NCI-H345 treated with DMSO at 0.1 percent for 48 hours (cell line): ENCODE measurements at regions not wholly inside any gene's neighbourhood (a gene's known extent, or its start where the extent isn't known, plus 50 kb on each side); places are given as distances from the start of the nearest gene placed in this dataset.
"Not testable (repeated sequence)": the region's sequence is repeated elsewhere in the genome, so short reads cannot be mapped to it uniquely, and the experiment has no call there.

ENCODE experiments used
- DNase-seq: peaks from one replicate; lab custom pipeline; 2025; ENCODE audit not compliant: unreplicated experiment; lab: John Stamatoyannopoulos, UW

GRCh38 chr2:63738019-63738418, 103.7 kb upstream of the UGP2 start:
- no peak for DNase-seq

DNA sequence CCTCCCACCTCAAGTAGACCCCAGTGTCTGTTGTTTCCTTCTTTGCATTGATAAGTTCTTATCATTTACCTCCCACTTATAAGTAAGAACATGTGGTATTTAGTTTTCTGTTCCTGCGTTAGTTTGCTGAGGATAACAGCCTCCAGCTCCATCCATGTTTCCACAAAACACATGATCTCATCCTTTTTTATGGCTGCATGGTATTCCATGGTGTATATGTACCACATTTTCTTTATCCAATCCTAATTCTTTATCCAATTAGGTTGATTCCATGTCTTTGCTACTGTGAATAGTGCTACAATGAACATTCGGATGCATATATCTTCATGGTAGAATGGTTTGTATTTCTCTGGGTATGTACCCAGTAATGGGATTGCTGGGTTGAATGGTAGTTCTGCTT, 102.5 kb upstream of the UGP2 start:
- DNase-seq: not testable (repeated sequence)

DNA sequence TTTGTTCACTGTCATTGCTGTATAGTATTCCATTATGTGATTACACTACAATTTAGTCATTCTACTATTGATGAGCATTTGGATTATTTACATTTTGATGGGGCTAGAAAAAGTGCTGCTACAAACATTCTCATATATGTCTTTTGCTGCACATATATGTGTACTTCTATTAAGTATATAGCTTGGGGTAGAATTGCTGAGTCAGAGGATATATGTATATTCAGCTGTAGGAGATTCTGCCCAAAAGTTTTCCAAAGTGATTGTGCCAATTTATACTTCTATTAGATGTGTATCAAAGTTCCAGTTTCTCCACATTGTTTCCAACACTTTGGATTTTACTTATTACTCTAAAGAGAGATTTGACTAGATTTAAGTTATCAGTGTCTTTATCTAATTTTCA, 101.7 kb upstream of the UGP2 start:
- no peak for DNase-seq

- DNase-seq: no peak
Measured at GRCh38 chr2:63740943-63741342, 100.8 kb upstream of the UGP2 start.

DNA sequence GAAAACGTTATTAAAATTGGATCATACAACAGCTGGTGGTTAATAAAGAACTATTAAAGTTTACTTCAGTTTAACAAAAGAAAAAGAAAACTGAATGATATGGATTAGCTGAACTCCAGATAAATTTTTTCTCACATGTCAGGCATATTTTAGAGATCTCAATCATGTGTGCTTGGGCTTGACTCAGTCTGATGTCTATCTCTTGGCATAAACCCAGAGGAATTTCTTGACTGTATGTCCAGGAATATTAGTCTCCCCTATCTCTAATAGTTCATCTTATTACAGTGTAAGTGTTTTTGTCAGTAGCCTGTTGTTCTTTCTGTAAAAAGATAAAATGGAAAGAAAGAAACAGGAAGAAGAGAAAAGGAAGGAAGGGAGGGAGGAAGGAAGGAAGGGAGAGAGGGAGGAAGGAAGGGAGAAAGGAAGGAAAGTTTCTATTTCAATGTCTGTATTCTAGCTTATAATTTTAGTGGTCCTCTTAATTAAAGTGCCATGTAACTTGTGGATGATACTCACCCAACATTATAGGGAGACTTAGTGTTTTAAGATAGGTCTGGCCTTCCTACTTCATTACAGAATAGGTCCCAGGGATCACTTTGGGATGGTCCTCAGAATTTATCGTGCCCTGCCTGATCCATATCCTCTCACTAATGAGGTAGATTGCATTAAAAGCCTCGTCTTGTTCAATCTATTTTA, 99.7 kb upstream of the UGP2 start:
- no peak for DNase-seq

DNA sequence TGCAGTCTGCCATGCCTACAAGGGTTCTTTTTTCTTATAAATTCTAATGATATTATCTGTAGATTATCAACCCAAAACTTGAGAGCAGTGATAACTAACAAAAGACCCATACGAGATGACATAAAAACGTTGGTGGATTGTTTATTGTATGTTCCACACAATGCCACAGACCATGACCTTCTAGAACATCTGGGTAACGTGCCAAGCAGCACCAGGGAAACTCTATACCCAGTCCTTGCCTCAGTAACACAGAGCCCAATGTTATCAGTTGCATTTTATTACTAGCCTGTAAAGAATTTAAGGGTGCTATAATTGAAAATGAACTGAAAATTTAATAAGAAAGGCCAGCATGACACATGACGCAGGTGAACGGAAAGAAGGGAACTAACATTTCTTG, 99.1 kb upstream of the UGP2 start:
- DNase-seq: no peak

GRCh38 chr2:63743170-63743981, 98.3 kb upstream of the UGP2 start:
- no peak for DNase-seq

DNA sequence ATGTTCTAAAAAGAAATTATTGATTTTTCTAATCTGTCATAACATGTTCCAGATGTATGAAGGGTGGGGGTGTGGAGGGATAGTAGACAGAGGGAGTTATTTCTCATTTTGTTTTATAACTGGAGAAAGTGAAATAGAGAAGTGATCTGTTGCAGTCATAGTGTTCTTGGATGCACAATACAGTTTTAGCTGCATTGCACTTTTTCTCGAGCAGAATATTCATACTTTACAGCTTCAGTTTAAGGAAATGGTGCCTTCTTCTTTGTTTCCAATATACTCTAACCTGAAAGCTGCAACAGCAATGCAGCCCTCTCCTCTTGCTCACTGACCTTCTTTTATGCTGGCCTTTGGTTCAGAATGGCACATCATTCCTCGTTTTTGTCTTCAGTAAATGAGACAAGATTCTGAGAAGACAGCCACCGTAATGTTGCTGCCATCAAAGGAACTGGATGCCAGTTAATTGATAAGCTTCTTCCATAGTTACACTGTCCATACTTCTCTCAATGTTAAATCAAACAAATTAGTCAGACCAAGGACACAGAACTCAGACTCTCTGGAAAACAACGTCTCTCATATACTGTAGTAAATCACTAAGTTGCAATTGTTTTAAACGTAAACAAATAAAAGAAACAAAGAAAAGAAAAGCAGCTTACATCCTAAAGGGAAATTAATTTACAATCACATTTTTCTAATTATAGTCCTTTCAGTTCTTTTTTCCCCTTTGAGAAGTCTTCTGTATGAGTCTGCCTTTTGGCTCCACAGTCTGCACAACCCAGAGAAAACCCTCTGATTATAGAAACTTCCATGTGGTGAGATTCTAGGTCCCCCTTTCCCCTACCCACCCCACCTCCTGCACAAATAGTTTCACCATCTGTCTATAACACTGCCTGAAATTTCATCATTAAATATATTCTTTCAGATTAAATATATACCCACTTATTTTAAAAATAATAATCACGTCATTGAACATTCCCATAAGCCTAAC, 97.4 kb upstream of the UGP2 start:
- DNase-seq: no peak

- DNase-seq: not testable (repeated sequence)
Measured at GRCh38 chr2:63746548-63746947, 95.1 kb upstream of the UGP2 start.

DNA sequence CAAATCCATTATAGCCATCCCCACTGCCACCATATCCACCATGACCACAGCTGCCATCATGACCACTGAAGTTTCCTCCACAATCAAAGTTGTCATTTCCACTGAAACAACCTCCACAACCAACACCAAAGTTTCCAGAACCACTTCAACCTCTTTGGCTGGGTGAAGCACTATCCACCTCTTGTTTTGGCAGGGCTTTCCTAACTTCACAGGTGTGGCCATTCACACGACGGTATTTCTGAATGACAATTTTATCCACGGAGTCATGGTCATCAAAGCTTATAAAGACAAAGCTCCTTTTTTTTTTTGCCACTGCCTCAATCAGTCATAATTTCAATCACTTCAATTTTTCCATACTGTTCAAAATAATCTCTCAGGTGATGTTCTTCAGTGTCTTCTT, 89.8 kb upstream of the UGP2 start:
- no peak for DNase-seq

DNA sequence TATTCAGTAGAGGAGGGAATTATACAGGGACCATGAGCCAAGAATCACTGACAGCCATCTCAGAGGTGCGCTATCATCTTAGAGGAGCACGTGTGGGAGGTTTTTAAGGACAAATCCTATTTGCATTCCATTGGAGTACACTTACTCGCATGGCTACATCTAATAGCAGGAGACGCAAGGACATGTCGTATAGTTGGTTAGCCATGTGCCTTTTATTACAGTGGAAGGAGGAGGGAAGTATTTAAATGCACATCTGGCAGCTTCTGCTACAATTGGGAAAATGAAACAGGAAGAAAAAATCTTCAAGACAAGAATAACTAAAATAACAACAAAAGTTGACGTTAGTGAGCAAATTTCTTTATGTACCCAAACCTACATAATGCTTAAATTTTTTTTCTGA, 86.5 kb upstream of the UGP2 start:
- DNase-seq: no peak

DNA sequence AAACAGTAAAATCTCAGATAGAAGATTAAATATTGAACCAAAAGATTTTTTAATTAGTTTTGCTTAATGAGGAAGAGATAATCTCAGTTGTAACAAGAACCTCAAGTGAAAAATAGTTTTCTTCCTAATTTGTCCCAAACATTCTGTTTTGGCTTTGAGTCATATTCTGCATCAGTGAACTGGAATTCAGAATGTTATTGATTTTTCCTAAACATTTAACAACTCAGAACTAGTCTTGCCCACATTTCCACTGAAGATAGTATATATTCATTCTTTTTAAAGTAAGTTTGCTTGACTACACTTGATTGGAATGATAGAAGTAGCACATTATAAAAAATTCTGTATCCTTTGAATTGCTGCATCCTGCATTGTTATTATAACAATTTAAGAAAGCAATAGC, 85.7 kb upstream of the UGP2 start:
- DNase-seq: no peak

DNA sequence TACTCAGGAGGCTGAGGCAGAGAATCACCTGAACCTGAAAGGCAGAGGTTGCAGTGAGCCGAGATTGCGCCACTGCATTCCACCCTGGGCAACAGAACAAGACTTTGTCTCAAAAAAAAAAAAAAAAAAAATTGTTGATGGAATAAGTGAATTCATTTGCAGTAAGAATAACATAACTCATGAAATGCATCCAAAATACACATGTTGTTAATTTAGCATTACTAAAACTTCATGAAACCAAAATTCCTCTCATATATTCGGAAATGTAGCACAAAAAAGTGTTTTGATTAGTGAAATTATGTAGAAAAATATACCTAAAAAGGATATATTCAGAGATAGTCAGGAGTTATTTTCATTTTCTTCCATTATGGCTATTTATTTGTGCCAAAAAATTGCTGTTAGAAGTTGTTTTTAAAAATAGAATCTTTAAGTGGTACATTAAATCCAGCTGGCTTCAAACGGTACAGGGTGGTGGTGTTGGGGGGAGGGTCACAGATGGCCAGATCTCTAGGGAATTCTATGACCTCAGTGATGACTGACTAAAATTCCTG, 78.2 kb upstream of the UGP2 start:
- no peak for DNase-seq

DNA sequence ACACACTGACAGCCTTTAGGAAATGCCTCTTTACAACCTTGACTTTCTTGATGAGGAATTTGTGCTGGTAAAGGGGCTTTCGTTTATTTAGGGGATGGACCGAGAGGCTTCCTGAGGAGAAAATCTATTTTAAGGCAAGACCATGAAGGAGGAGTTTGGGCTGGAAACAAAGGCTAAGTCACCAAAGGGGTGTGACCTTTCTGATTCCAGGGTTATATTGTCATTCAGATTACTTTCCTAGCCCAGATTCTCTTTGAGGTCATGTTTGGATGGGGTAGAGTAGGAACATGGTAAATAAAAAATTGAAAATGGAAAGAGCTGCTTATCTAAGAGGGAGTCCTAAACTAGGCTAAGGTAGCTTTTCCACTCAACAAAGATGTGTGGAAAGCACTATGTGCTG, 77.1 kb upstream of the UGP2 start:
- no peak for DNase-seq

GRCh38 chr2:63765117-63765516, 76.6 kb upstream of the UGP2 start:
- no peak for DNase-seq

DNA sequence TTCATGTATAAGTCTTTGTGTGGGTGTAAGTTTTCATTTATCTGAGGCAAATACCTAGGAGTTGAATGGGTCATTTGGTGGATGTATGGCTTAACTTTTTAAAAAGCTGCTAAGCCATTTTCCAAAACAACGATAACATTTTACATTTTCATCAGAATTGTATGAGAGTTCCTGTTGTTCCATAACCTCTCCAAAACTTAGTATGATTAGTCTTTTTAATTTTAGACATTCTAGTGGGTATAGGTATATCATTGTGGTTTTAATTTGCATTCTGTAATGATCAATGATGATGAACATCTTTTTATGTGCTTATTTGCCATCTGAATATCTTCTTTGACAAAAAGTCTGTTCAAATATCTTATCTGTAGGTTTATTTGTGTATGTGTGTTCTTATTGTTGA, 74.4 kb upstream of the UGP2 start:
- no peak for DNase-seq

- no peak for DNase-seq
Measured at GRCh38 chr2:63768051-63768450, 73.6 kb upstream of the UGP2 start.

DNA sequence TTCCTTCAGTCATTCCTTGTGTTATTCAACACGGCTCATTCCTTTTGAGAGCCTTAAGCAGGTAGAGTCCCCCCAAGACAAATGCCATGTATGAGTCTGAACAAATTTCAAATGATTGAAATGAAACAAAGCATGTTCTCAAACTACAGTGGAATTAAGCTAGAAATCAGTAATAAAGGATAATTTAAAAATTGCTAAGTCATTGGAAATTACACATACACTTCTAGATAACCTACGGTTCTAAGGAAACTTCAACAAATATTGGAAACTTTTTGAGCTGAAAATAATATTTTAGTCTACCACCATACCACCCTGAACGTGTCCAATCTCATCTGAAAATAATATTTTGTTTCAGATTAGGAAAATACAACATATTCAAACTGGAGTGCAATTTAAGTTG, 71.8 kb upstream of the UGP2 start:
- no peak for DNase-seq

GRCh38 chr2:63772061-63772460, 69.6 kb upstream of the UGP2 start:
- DNase-seq: no peak

DNA sequence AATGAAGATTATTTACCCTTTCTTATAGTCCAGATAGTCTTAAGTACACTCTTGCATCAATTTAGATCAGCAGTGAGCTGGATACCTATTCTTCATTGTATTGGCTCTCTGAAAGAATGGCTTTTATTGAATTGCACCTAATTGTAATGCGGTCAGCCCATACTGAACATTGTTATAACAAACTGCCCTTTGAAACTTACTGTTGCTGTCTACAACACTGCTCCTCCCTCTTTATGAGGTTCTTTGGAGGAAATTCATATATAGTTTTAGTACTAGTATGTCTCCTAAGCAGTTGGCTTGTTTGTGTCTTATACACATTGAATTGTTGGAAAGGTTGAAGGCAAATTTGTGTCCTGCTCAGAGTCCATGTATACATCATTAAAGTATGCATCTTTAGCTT, 66.5 kb upstream of the UGP2 start:
- DNase-seq: no peak

GRCh38 chr2:63776382-63776781, 65.3 kb upstream of the UGP2 start:
- DNase-seq: no peak
